ENCODE measurements at regions not wholly inside any gene's neighbourhood (a gene's known extent, or its start where the extent isn't known, plus 50 kb on each side); places are given as distances from the start of the nearest gene placed in this dataset.

- DNase-seq = peak; percentile 18
Observed at GRCh38 chr1:182149411-182149965, 88.0 kb upstream of the ZNF648 start.

DNA sequence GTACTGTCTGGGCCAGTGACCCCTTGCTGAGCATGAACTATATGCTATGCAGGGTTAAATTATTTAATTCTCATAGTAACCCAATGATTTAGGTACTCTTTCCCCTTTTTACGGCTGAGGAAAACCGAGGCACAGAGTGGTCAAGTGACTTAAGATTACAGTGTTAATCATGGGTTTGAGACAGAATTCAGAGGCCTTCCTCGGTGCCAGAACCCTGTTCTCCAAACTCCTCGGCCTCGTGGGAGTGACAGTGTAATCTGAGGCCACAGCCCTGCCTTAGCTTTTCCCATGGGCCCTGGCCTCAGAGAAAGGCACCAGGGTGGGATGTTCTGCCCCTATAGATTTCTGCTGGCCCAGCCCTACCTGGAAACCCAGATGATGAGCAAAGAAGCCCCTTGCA, 86.4 kb upstream of the ZNF648 start:
- DNase-seq = no peak

DNA sequence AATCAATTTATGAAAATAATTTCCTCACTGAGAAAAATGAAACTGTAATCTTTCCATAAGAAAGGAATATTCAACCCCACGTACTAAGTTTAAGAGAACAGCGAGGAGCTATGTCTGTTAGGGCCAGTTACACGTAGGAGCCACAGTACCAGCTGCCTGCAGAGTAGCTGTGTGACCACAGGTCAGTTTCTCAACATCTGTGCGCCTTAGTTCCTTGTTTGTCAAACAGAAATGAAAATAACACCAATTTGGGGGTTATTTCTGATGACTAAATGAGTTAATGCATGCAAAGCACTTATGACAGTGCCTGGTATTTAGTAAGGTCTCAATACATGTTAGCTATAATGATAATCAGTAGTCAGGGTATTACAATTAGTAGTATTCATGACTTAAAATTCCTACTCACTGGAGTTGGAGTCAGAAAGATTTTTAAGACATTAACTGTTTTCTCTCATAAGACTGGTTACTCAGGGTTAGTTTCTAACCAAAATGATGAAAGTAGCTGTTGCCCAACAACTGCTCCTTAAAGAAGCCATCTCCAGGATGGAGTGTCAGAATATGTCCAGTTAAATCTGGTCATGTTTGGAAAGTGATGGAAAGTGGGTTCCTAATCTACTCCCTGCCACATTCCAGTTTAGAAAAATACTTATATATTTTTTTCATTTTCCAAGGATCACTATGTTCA, 85.8 kb upstream of the ZNF648 start:
- no peak for DNase-seq

DNA sequence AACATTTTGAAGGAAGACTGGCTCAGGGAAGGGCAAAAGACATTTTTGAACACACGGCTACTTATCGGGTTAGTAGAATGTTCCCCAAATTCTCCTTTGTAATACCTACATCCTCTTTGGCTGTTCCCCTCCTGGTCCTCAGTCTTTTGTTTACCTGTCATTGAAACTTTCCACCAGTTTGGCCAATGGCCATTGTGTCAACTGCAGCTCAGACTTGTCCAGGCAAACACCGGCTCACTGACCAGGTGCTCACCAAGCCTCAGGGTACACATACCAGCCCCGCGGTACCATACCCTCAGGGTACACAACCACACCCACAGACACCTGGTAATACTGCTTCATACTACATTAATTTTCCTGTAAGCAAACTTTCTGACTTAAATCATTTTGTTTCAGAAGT, 84.8 kb upstream of the ZNF648 start:
- no peak for DNase-seq

- DNase-seq = no peak
Observed at GRCh38 chr1:182145441-182145840, 83.9 kb upstream of the ZNF648 start.

GRCh38 chr1:182144646-182145030, 83.1 kb upstream of the ZNF648 start:
- DNase-seq = no peak

GRCh38 chr1:182143825-182144645, 82.5 kb upstream of the ZNF648 start:
- DNase-seq = peak; percentile 69

DNA sequence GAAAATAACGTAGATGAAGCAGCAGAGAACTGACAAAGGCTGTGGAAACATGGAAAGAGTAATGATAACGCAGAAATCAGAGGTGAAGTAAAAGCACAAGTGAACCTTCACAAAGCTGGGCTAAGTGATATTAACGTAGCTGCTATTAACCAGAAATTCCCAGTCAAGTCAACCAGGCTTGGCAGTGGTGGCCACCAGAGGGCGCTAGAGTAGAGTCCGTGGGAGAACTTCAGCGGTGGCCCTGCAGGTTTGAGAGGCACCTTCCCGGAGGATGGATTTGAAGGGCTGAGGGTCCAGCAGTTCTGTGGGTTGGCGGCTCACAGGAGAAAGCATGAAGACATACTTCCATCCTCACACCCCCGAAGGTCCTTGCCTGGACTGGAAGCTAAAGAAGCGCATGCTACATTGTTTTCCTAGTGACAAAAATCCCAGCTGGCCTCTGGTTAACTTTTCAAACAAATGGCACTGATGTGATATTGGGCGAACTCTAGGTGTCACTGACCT, 81.7 kb upstream of the ZNF648 start:
- DNase-seq = peak; percentile 82

DNA sequence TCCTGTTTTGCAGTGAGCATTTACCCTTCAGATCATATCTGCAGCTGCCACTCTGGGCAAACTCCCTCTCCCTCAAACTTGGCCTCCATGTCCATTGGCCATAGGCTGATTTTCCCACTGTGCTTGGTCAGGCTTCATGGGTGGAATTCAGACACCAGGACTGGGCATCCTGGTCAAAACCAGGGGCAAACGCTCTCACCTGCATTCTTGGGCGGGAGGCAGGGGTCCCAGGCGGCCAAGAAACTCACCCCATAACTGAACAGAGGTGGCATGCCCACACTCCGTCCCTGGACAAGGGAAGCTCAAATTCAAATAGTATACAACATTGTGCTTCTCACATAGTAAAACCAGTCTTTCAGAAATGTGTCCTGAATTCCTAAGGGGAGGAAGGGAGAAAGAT, 81.1 kb upstream of the ZNF648 start:
- no peak for DNase-seq

- no peak for DNase-seq
Observed at GRCh38 chr1:182141040-182141439, 79.5 kb upstream of the ZNF648 start.

- DNase-seq = no peak
Observed at GRCh38 chr1:182139496-182139895, 78.0 kb upstream of the ZNF648 start.

DNA sequence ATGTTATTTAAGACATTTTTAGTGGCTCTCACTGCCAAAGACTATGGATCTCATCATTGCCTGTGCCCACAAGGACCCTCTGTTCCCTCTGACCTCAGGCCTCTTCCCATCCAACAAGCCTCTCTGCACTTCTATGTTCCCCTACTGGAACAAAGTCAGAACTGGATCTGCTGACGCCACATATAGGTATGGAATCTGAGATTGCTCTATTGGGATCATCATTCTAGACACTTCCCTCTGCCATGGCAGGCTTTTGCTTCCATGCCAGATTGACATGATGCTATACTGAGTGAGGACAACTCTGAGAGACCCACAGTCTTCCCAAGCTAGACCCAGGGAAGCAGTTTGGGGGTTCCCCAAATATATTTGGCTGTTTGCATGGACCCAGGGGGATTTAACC, 76.0 kb upstream of the ZNF648 start:
- DNase-seq = no peak

DNA sequence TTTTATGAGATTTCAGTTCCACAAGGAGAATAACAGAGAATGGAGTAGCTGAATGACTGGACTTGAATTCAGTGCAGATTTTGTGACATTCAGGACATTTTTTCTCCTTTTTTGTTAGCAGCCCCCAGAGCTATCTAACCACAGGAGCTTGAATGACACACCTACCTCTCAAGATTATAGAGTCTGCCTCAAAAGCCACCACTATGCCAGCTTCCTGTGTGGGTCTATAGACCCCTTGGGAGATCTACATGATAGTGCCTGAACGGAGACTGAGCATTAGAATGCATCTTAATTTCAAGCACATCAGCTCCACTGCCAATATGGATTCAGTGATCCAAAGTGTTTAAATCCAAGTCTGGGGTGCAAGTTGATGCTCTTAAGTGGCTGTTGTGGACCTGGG, 74.4 kb upstream of the ZNF648 start:
- no peak for DNase-seq

- DNase-seq = no peak
Observed at GRCh38 chr1:182134257-182134656, 72.7 kb upstream of the ZNF648 start.

DNA sequence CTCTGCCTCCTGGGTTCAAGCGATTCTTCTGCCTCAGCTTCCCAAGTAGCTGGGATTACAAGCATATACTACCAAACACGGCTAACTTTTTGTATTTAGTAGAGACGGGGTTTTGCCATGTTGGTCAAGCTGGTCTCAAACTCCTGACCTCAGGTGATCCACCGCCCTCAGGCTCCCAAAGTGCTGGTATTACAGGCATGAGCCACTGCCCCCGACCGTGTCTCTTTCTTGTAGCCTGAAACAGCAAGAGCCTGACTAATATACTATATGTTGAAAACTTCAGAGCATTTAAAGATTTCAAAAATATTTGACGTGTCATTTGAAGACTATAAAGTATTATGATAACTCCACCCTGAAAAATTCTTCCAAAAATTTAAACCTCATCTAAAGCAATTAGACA, 71.7 kb upstream of the ZNF648 start:
- DNase-seq = no peak

- no peak for DNase-seq
Observed at GRCh38 chr1:182129398-182129797, 67.9 kb upstream of the ZNF648 start.

GRCh38 chr1:182128502-182128901, 67.0 kb upstream of the ZNF648 start:
- DNase-seq = no peak

- no peak for DNase-seq
Observed at GRCh38 chr1:182127656-182128055, 66.1 kb upstream of the ZNF648 start.

DNA sequence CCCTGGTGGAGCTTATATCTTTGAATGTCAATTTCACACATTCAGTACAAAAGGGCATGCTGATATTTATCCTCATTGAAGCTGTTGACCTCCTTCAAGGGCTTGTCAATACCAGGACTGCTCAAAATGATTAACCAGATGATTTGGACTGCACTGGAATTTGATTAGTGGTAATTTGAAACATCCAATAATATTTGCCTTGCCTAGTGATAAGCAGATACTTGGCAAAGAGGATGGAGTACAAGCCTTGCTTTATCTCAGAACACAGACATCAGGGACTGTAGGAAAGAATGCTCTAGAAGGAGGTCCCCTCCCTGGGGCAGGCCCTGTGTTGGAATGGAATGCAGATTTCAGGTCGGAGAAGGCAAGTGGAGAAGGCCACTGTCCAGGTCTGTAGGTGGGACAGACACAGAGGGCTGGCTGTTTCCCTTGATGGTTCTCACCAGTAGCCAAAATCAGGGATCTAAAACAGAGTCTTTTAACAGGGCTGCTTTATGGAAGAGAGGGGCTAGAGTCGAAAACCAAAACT, 64.8 kb upstream of the ZNF648 start:
- no peak for DNase-seq

DNA sequence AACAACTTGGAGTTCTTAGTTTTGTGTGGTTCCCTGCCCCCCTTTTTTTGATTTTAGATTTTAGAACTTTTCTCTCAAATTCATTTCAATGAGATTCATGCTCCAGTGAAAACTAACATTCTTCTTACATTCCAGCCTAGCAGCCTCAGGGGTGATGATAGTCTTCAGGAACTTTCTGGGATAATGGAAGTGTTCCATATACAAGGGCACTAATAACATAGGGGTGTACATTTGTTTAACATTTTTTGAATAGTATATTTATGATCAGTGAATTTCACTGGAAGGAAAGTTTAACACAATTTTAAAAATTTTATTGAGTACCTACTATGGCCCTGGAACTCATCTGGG, 61.4 kb upstream of the ZNF648 start:
- peak; percentile 53 for DNase-seq

GRCh38 chr1:182122256-182122912, 60.9 kb upstream of the ZNF648 start:
- no peak for DNase-seq

- no peak for DNase-seq
Observed at GRCh38 chr1:182121787-182122186, 60.3 kb upstream of the ZNF648 start.

All from fibroblast of skin of scalp (primary cell).